ENCODE measurements at regions not wholly inside any gene's neighbourhood (a gene's known extent, or its start where the extent isn't known, plus 50 kb on each side); places are given as distances from the start of the nearest gene placed in this dataset.

DNA sequence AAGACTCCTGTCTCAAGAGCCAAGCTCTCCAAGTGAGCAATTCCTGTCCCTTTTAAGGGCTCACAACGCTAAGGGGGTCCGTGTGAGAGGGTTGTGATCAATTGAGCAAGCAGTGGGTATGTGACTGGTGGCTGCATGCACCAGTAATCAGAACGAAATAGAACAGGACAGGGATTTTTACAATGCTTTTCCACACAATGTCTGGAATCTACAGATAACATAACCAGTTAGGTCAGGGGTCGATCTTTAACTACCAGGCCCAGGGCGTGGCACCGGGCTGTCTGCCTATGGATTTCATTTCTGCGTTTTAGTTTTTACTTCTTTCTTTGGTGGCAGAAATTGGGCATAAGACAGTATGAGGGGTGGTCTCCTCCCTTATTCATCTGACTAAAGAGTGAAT is 54.9 kb upstream of the SP4 start:
- no peak for TF ChIP-seq POLR2AphosphoS5 (IDR thresholded peaks at IDR 0.05; ENCODE audit: insufficient read depth, low read depth, low read length)
- no peak for TF ChIP-seq MYC (IDR thresholded peaks at IDR 0.05; ENCODE audit: low read depth, low read length)
- TF ChIP-seq, protein P1, sequence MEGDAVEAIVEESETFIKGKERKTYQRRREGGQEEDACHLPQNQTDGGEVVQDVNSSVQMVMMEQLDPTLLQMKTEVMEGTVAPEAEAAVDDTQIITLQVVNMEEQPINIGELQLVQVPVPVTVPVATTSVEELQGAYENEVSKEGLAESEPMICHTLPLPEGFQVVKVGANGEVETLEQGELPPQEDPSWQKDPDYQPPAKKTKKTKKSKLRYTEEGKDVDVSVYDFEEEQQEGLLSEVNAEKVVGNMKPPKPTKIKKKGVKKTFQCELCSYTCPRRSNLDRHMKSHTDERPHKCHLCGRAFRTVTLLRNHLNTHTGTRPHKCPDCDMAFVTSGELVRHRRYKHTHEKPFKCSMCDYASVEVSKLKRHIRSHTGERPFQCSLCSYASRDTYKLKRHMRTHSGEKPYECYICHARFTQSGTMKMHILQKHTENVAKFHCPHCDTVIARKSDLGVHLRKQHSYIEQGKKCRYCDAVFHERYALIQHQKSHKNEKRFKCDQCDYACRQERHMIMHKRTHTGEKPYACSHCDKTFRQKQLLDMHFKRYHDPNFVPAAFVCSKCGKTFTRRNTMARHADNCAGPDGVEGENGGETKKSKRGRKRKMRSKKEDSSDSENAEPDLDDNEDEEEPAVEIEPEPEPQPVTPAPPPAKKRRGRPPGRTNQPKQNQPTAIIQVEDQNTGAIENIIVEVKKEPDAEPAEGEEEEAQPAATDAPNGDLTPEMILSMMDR (IDR thresholded peaks at IDR 0.05; ENCODE audit: extremely low read depth in 1 of 2, insufficient read depth in 1 of 2, low read depth in 1 of 2, low read length in 2 of 2), result no peak
- no peak for TF ChIP-seq POLR2A (IDR thresholded peaks at IDR 0.05; ENCODE audit: low read depth, low read length)
- TF ChIP-seq, protein P2, sequence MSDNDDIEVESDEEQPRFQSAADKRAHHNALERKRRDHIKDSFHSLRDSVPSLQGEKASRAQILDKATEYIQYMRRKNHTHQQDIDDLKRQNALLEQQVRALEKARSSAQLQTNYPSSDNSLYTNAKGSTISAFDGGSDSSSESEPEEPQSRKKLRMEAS (IDR thresholded peaks at IDR 0.05; ENCODE audit: insufficient read depth, insufficient read length), result no peak

Measured in endothelial cell of umbilical vein (primary cell).